Cerebellar cortex (tissue), 1 donor: ENCODE measurements at regions not wholly inside any gene's neighbourhood (a gene's known extent, or its start where the extent isn't known, plus 50 kb on each side); places are given as distances from the start of the nearest gene placed in this dataset.
"Not testable (repeated sequence)": the region's sequence is repeated elsewhere in the genome, so short reads cannot be mapped to it uniquely, and the experiment has no call there.

Source experiments
- DNase-seq: peaks from one replicate; pipeline ENCODE4 v3.0.0-alpha.2; 2015; ENCODE audit warnings: low spot score

- no peak for DNase-seq
Observed at GRCh38 chr5:126235628-126236027, 187.6 kb upstream of the GRAMD2B start.

- DNase-seq: no peak
Observed at GRCh38 chr5:126236994-126237393, 186.2 kb upstream of the GRAMD2B start.

- DNase-seq: no peak
Observed at GRCh38 chr5:126248611-126249010, 174.6 kb upstream of the GRAMD2B start.

GRCh38 chr5:126251024-126251423, 172.2 kb upstream of the GRAMD2B start:
- no peak for DNase-seq

- no peak for DNase-seq
Observed at GRCh38 chr5:126253406-126253805, 169.8 kb upstream of the GRAMD2B start.

GRCh38 chr5:126263591-126264184, 159.5 kb upstream of the GRAMD2B start:
- no peak for DNase-seq

GRCh38 chr5:126265917-126266316, 157.3 kb upstream of the GRAMD2B start:
- no peak for DNase-seq

- DNase-seq: no peak
Observed at GRCh38 chr5:126267438-126267837, 155.8 kb upstream of the GRAMD2B start.

GRCh38 chr5:126268697-126269315, 154.4 kb upstream of the GRAMD2B start:
- DNase-seq: peak; percentile 73

- DNase-seq: peak; percentile 81
Observed at GRCh38 chr5:126269511-126269910, 153.7 kb upstream of the GRAMD2B start.

GRCh38 chr5:126271141-126271540, 152.1 kb upstream of the GRAMD2B start:
- DNase-seq: peak; percentile 75

- DNase-seq: no peak
Observed at GRCh38 chr5:126274076-126274762, 149.0 kb upstream of the GRAMD2B start.

GRCh38 chr5:126274763-126275125, 148.5 kb upstream of the GRAMD2B start:
- DNase-seq: no peak

GRCh38 chr5:126277762-126278161, 145.4 kb upstream of the GRAMD2B start:
- no peak for DNase-seq

- peak; percentile 75 for DNase-seq
Observed at GRCh38 chr5:126280343-126280742, 142.9 kb upstream of the GRAMD2B start.

- DNase-seq: peak; percentile 84
Observed at GRCh38 chr5:126280846-126281245, 142.4 kb upstream of the GRAMD2B start.

- DNase-seq: no peak
Observed at GRCh38 chr5:126284977-126285696, 138.1 kb upstream of the GRAMD2B start.

- not testable (repeated sequence) for DNase-seq
Observed at GRCh38 chr5:126296121-126296520, 127.1 kb upstream of the GRAMD2B start.

GRCh38 chr5:126300293-126300692, 122.9 kb upstream of the GRAMD2B start:
- DNase-seq: no peak

GRCh38 chr5:126301056-126301455, 122.2 kb upstream of the GRAMD2B start:
- no peak for DNase-seq

GRCh38 chr5:126309860-126310259, 113.3 kb upstream of the GRAMD2B start:
- DNase-seq: no peak

- DNase-seq: no peak
Observed at GRCh38 chr5:126311766-126312165, 111.4 kb upstream of the GRAMD2B start.

- DNase-seq: no peak
Observed at GRCh38 chr5:126315341-126315740, 107.9 kb upstream of the GRAMD2B start.
